HUES64 (cell line): ENCODE measurements at regions not wholly inside any gene's neighbourhood (a gene's known extent, or its start where the extent isn't known, plus 50 kb on each side); places are given as distances from the start of the nearest gene placed in this dataset.
"Not testable (repeated sequence)": the region's sequence is repeated elsewhere in the genome, so short reads cannot be mapped to it uniquely, and the experiment has no call there.

Source experiments
- H3K27ac ChIP-seq: 2 replicates; pipeline ENCODE4 v1.7.0; 2013; ENCODE audit warnings: low read depth, low read length, inconsistent platforms
- H3K27me3 ChIP-seq: 2 replicates; pipeline ENCODE4 v1.6.1; 2013; ENCODE audit warnings: mild to moderate bottlenecking, low read length; ENCODE audit not compliant: insufficient read depth
- H3K36me3 ChIP-seq: 2 replicates; pipeline ENCODE4 v1.6.1; 2013; ENCODE audit warnings: mild to moderate bottlenecking, low read length; ENCODE audit not compliant: insufficient read depth
- H3K4me1 ChIP-seq: 2 replicates; pipeline ENCODE4 v1.6.1; 2013; ENCODE audit warnings: mild to moderate bottlenecking, low read length, moderate library complexity; ENCODE audit not compliant: insufficient read depth
- H3K4me3 ChIP-seq: 2 replicates; pipeline ENCODE4 v1.5.1; 2013; ENCODE audit warnings: mild to moderate bottlenecking, low read length, moderate library complexity
- H3K9ac ChIP-seq: 2 replicates; pipeline ENCODE4 v1.6.1; 2013; ENCODE audit warnings: mild to moderate bottlenecking, low read depth, low read length
- H3K9me3 ChIP-seq: 2 replicates; pipeline ENCODE4 v1.6.1; 2013; ENCODE audit warnings: low read depth, low read length; ENCODE audit not compliant: insufficient read depth
- WGBS: fragments of 150-250, 120-280 bp; methylation state at CpG from one replicate; pipeline ENCODE4 v1.1.7; 2013; ENCODE audit warnings: missing lambda C conversion rate; 5-methylcytosine and 5-hydroxymethylcytosine counted together

GRCh38 chr2:171266102-171266501, 105.4 kb upstream of the TLK1 start:
- H3K9me3 ChIP-seq = no peaks in the 10 kb centered on the region
- no peak overlapping the region for H3K4me3 ChIP-seq
- WGBS = 86% methylated on average over 6 of the region's 6 CpGs
- no peaks in the 10 kb centered on the region for H3K36me3 ChIP-seq
- H3K27ac ChIP-seq = no peak overlapping the region
- H3K9ac ChIP-seq = no peak overlapping the region
- H3K27me3 ChIP-seq = no peaks in the 10 kb centered on the region
- H3K4me1 ChIP-seq = peaks cover 25% of the 10 kb centered on the region

GRCh38 chr2:171261529-171261928, 100.8 kb upstream of the TLK1 start:
- WGBS = 92% methylated on average over 2 of the region's 2 CpGs
- not testable (repeated sequence) for H3K9ac ChIP-seq, H3K4me3 ChIP-seq, H3K27me3 ChIP-seq, H3K9me3 ChIP-seq, H3K36me3 ChIP-seq
- H3K27ac ChIP-seq = peak overlapping the region; percentile 83
- peaks cover 21% of the 10 kb centered on the region for H3K4me1 ChIP-seq

- H3K27me3 ChIP-seq = no peaks in the 10 kb centered on the region
- H3K4me1 ChIP-seq = peaks cover 21% of the 10 kb centered on the region
- 50% methylated on average over 4 of the region's 6 CpGs for WGBS
- no peaks in the 10 kb centered on the region for H3K36me3 ChIP-seq
- no peaks in the 10 kb centered on the region for H3K9me3 ChIP-seq
- no peak overlapping the region for H3K4me3 ChIP-seq
- peak overlapping the region; percentile 83; the same call in 1 of the 2 replicates for H3K27ac ChIP-seq
- H3K9ac ChIP-seq = peak overlapping the region; percentile 1; the same call in 1 of the 2 replicates
These were observed 100.1 kb upstream of the TLK1 start for GRCh38 chr2:171260471-171261424.

- Histone ChIP-seq H3K27ac (no peak overlapping the region), H3K27me3 (no peaks in the 10 kb centered on the region), H3K4me3 (no peak overlapping the region), H3K36me3 (no peaks in the 10 kb centered on the region), H3K9me3 (0 out of 2 replicates have a peak, but pooled peaks cover 8% of the 10 kb centered on the region), H3K4me1 (no peaks in the 10 kb centered on the region), H3K9ac (no peak overlapping the region)
These were observed 94.0 kb upstream of the TLK1 start for GRCh38 chr2:171254666-171255065.

- Histone ChIP-seq H3K9me3 (0 out of 2 replicates have a peak, but pooled peaks cover 8% of the 10 kb centered on the region), H3K27me3 (no peaks in the 10 kb centered on the region), H3K27ac (no peak overlapping the region), H3K4me1 (no peaks in the 10 kb centered on the region), H3K9ac (no peak overlapping the region), H3K36me3 (no peaks in the 10 kb centered on the region), H3K4me3 (no peak overlapping the region)
- WGBS = 88% methylated on average over 1 of the region's 2 CpGs
These were observed 93.4 kb upstream of the TLK1 start for GRCh38 chr2:171253900-171254650.

GRCh38 chr2:171253279-171253678, 92.6 kb upstream of the TLK1 start:
- 74% methylated on average over 1 of the region's 1 CpG for WGBS
- H3K9ac ChIP-seq = no peak overlapping the region
- 0 out of 2 replicates have a peak, but pooled peaks cover 8% of the 10 kb centered on the region for H3K9me3 ChIP-seq
- H3K4me3 ChIP-seq = no peak overlapping the region
- no peaks in the 10 kb centered on the region for H3K27me3 ChIP-seq
- no peaks in the 10 kb centered on the region for H3K4me1 ChIP-seq
- no peaks in the 10 kb centered on the region for H3K36me3 ChIP-seq
- H3K27ac ChIP-seq = no peak overlapping the region

GRCh38 chr2:171249689-171250088, 89.0 kb upstream of the TLK1 start:
- H3K9ac ChIP-seq = no peak overlapping the region
- H3K4me1 ChIP-seq = no peaks in the 10 kb centered on the region
- H3K4me3 ChIP-seq = no peak overlapping the region
- H3K36me3 ChIP-seq = no peaks in the 10 kb centered on the region
- no peak overlapping the region for H3K27ac ChIP-seq
- peaks cover 20% of the 10 kb centered on the region for H3K9me3 ChIP-seq
- H3K27me3 ChIP-seq = no peaks in the 10 kb centered on the region
- 94% methylated on average over 1 of the region's 1 CpG for WGBS

GRCh38 chr2:171247741-171248662, 87.3 kb upstream of the TLK1 start:
- no peaks in the 10 kb centered on the region for H3K4me1 ChIP-seq
- H3K9me3 ChIP-seq = peaks cover 23% of the 10 kb centered on the region
- WGBS = 94% methylated on average over 6 of the region's 8 CpGs
- H3K9ac ChIP-seq = no peak overlapping the region
- H3K36me3 ChIP-seq = no peaks in the 10 kb centered on the region
- no peaks in the 10 kb centered on the region for H3K27me3 ChIP-seq
- H3K27ac ChIP-seq = no peak overlapping the region
- no peak overlapping the region for H3K4me3 ChIP-seq

- Histone ChIP-seq H3K36me3 (no peaks in the 10 kb centered on the region), H3K9me3 (peaks cover 23% of the 10 kb centered on the region), H3K27ac (peak overlapping the region; percentile 48; the same call in 1 of the 2 replicates), H3K4me3 (no peak overlapping the region), H3K9ac (no peak overlapping the region), H3K27me3 (no peaks in the 10 kb centered on the region), H3K4me1 (no peaks in the 10 kb centered on the region)
- 89% methylated on average over 2 of the region's 2 CpGs for WGBS
These were observed 84.5 kb upstream of the TLK1 start for GRCh38 chr2:171244970-171245782.

- no peaks in the 10 kb centered on the region for H3K4me1 ChIP-seq
- WGBS = 86% methylated on average over 1 of the region's 1 CpG
- H3K9me3 ChIP-seq = peaks cover 23% of the 10 kb centered on the region
- no peaks in the 10 kb centered on the region for H3K36me3 ChIP-seq
- H3K27me3 ChIP-seq = no peaks in the 10 kb centered on the region
- peak overlapping the region; percentile 67 for H3K27ac ChIP-seq
- H3K9ac ChIP-seq = no peak overlapping the region
- no peak overlapping the region for H3K4me3 ChIP-seq
These were observed 83.8 kb upstream of the TLK1 start for GRCh38 chr2:171244466-171244969.
